ENCODE measurements at regions not wholly inside any gene's neighbourhood (a gene's known extent, or its start where the extent isn't known, plus 50 kb on each side); places are given as distances from the start of the nearest gene placed in this dataset.

DNA sequence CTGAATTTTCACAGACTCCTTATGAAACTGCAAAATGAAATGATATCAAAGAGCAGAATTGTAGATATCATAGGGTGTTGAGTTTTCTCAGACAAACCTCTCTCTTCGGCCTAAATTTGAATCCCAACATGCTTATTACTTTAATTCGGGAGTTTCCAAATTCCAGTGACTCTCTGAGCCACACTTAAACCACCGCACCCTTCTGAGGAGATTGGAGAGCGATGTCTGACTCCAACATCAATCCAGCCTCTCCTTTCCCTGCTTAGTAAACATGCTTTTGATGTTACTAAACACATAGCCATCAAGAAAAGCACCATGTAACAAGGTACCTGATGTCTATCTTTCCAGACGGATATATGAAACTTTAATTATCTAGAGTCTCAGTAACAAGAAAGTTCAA lies 103.1 kb upstream of the ARHGAP28 start:
- TF ChIP-seq CTCF (IDR thresholded peaks at IDR 0.05; ENCODE audit: partially characterized antibody, unreplicated experiment), result no peak
- Mint-ChIP-seq H3K36me3 (ENCODE audit: unreplicated experiment) (no peaks in the 10 kb centered on the region), H3K9me3 (ENCODE audit: unreplicated experiment) (no peaks in the 10 kb centered on the region), H3K27ac (ENCODE audit: unreplicated experiment) (no peak overlapping the region), H3K4me1 (ENCODE audit: low read depth, unreplicated experiment) (peaks cover 2% of the 10 kb centered on the region), H3K27me3 (ENCODE audit: unreplicated experiment) (no peaks in the 10 kb centered on the region), H3K4me3 (ENCODE audit: unreplicated experiment) (no peak overlapping the region)
- no peak for DNase-seq

DNA sequence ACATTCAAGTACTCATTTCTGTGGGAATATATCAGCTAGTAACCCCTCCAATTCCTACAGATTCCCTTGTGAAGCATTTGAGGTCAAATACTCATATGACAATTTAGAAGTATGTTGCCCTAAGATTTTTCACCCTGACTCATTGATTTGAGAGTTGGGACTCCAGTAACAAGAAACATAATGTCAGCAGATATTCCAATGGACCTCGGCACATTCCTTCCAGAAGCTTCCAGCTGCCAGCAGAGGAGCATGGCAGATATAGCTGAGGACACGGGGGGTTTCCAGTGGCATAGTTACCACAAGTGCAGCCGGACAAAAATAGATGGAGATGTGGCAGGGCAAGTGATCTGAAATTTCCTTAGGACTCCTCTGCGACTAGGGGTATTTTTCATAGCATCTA lies 101.9 kb upstream of the ARHGAP28 start:
- H3K27me3 Mint-ChIP-seq (ENCODE audit: unreplicated experiment), result no peaks in the 10 kb centered on the region
- no peaks in the 10 kb centered on the region for H3K36me3 Mint-ChIP-seq (ENCODE audit: unreplicated experiment)
- DNase-seq, result no peak
- no peak overlapping the region for H3K4me3 Mint-ChIP-seq (ENCODE audit: unreplicated experiment)
- H3K9me3 Mint-ChIP-seq (ENCODE audit: unreplicated experiment), result no peaks in the 10 kb centered on the region
- no peak for TF ChIP-seq CTCF (IDR thresholded peaks at IDR 0.05; ENCODE audit: partially characterized antibody, unreplicated experiment)
- H3K27ac Mint-ChIP-seq (ENCODE audit: unreplicated experiment), result no peak overlapping the region
- H3K4me1 Mint-ChIP-seq (ENCODE audit: low read depth, unreplicated experiment), result no peaks in the 10 kb centered on the region

DNA sequence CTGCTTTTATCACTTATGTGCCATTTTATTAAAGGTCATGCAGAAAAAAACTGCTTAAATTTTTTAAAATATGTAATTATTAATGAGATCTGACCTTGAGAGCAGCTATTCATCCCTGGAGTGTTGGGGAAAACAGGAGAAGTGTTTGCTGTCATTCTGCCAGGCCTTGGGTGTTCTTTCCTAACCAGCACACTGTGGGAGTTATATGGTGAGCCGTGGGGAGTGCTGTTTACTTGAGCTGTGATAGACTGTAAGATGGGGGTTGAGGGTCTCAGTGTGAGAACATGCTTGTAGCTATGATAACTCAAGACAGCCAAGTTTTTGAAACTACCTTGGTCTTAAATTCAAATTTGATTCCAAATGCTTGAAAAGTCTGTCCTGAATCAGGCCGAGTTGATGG lies 101.3 kb upstream of the ARHGAP28 start:
- no peak for TF ChIP-seq CTCF (IDR thresholded peaks at IDR 0.05; ENCODE audit: partially characterized antibody, unreplicated experiment)
- no peaks in the 10 kb centered on the region for H3K9me3 Mint-ChIP-seq (ENCODE audit: unreplicated experiment)
- no peak overlapping the region for H3K27ac Mint-ChIP-seq (ENCODE audit: unreplicated experiment)
- no peaks in the 10 kb centered on the region for H3K36me3 Mint-ChIP-seq (ENCODE audit: unreplicated experiment)
- H3K27me3 Mint-ChIP-seq (ENCODE audit: unreplicated experiment), result no peaks in the 10 kb centered on the region
- DNase-seq, result no peak
- H3K4me3 Mint-ChIP-seq (ENCODE audit: unreplicated experiment), result no peak overlapping the region
- no peaks in the 10 kb centered on the region for H3K4me1 Mint-ChIP-seq (ENCODE audit: low read depth, unreplicated experiment)

DNA sequence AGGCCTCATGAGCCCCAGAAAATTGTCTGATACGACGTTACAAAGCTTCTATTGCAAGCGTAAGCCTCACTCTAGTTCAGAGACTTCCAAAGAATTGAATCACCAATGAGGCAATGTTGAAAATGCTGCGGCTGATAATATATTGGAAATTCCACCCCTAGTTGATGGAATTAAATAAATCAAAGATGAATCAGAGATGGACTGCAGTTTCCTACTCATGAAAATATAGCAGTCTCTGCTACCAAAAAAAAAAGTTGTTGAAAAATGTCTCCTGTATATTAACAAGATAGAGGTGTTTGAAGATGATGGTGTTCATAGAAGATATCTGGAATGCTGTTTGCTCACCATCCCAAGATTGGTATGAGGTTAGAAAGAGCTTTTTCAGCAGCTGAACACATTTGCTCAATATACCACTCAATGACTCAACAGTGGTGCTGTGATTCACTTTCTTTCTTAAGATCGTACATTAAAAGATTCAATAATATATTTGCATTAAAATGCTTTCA lies 99.8 kb upstream of the ARHGAP28 start:
- Mint-ChIP-seq H3K4me1 (ENCODE audit: low read depth, unreplicated experiment) (no peaks in the 10 kb centered on the region), H3K27ac (ENCODE audit: unreplicated experiment) (no peak overlapping the region)

GRCh38 chr18:6633310-6633709 lies 96.2 kb upstream of the ARHGAP28 start:
- Mint-ChIP-seq H3K4me1 (ENCODE audit: low read depth, unreplicated experiment) (peaks cover 12% of the 10 kb centered on the region), H3K27me3 (ENCODE audit: unreplicated experiment) (no peaks in the 10 kb centered on the region), H3K9me3 (ENCODE audit: unreplicated experiment) (no peaks in the 10 kb centered on the region), H3K27ac (ENCODE audit: unreplicated experiment) (no peak overlapping the region), H3K36me3 (ENCODE audit: unreplicated experiment) (no peaks in the 10 kb centered on the region), H3K4me3 (ENCODE audit: unreplicated experiment) (no peak overlapping the region)
- no peak for DNase-seq
- no peak for TF ChIP-seq CTCF (IDR thresholded peaks at IDR 0.05; ENCODE audit: partially characterized antibody, unreplicated experiment)

More for the DNA sequence above, 99.8 kb upstream of the ARHGAP28 start:
- no peak overlapping the region for H3K4me3 Mint-ChIP-seq (ENCODE audit: unreplicated experiment)
- no peaks in the 10 kb centered on the region for H3K36me3 Mint-ChIP-seq (ENCODE audit: unreplicated experiment)
- no peak for DNase-seq
- TF ChIP-seq CTCF (IDR thresholded peaks at IDR 0.05; ENCODE audit: partially characterized antibody, unreplicated experiment), result no peak
- H3K9me3 Mint-ChIP-seq (ENCODE audit: unreplicated experiment), result no peaks in the 10 kb centered on the region
- no peaks in the 10 kb centered on the region for H3K27me3 Mint-ChIP-seq (ENCODE audit: unreplicated experiment)

Data from glutamatergic neuron (in vitro differentiated cells).